H1 (cell line): ENCODE measurements at regions not wholly inside any gene's neighbourhood (a gene's known extent, or its start where the extent isn't known, plus 50 kb on each side); places are given as distances from the start of the nearest gene placed in this dataset.
A peak's percentile ranks its signal among the peaks of the same experiment; 100 is the strongest.

Source experiments
- CTCF ChIA-PET: fragments of 300-600 bp; sonication (Branson Sonifier 250); formaldehyde crosslinking; loops from one replicate; lab custom pipeline; 2021; ENCODE audit not compliant: partially characterized antibody; lab: Charles Lee
- POLR2A ChIA-PET: fragments of 300-600 bp; sonication (Branson Sonifier 250); formaldehyde crosslinking; loops from one replicate; lab custom pipeline; 2021; ENCODE audit warnings: inconsistent platforms; ENCODE audit not compliant: partially characterized antibody; lab: Charles Lee
- DNase-seq, 2 experiments: peaks; one replicate each; pipeline versions ENCODE4 v3.0.0 to v3.0.0-alpha.2; 2010 to 2022; ENCODE audit warnings: low spot score in 2 of 2, low read depth in 1 of 2, mixed read lengths in 1 of 2
- FAIRE-seq: peaks from 2 replicates; lab custom pipeline; 2011; peaks lifted over from hg19 to GRCh38; lab: Jason Lieb, UNC
- H2AFZ ChIP-seq: 2 replicates; pipeline ENCODE4 v1.8.1; 2012; ENCODE audit warnings: low read length, inconsistent platforms
- H2AK5ac ChIP-seq: 2 replicates; pipeline ENCODE4 v1.6.1; 2013; ENCODE audit warnings: low read depth, low read length
- H2BK120ac ChIP-seq: replicated peaks from 2 replicates; pipeline ENCODE3; 2013; ENCODE audit warnings: low read depth, low read length, inconsistent platforms
- H2BK12ac ChIP-seq: 2 replicates; pipeline ENCODE4 v1.6.1; 2013; ENCODE audit warnings: low read depth, low read length
- H2BK15ac ChIP-seq: 2 replicates; pipeline ENCODE4 v1.6.1; 2013; ENCODE audit warnings: low read length
- H2BK20ac ChIP-seq: 2 replicates; pipeline ENCODE4 v1.6.1; 2013; ENCODE audit warnings: low read length
- H2BK5ac ChIP-seq: 2 replicates; pipeline ENCODE4 v1.6.1; 2013; ENCODE audit warnings: low read depth, low read length
- H3K14ac ChIP-seq: 2 replicates; pipeline ENCODE4 v1.6.1; 2013; ENCODE audit warnings: inconsistent platforms; ENCODE audit not compliant: insufficient read length
- H3K18ac ChIP-seq: 2 replicates; pipeline ENCODE4 v1.6.1; 2013; ENCODE audit warnings: low read length; ENCODE audit errors: extremely low read depth
- H3K23ac ChIP-seq: 2 replicates; pipeline ENCODE4 v1.6.1; 2013; ENCODE audit warnings: inconsistent platforms; ENCODE audit not compliant: insufficient read length
- H3K23me2 ChIP-seq: 2 replicates; pipeline ENCODE4 v1.6.1; 2013; ENCODE audit warnings: low read depth, low read length
- H3K27ac ChIP-seq: 2 replicates; pipeline ENCODE4 v1.6.1; 2011; ENCODE audit warnings: low read depth, low read length, inconsistent platforms
- H3K27me3 ChIP-seq, 4 experiments: replicated peaks in 1 of 4; 1 replicate in 1 of 4; 2 replicates in 3 of 4; pipeline versions ENCODE4 v1.6.1 to v1.8.1; 2011 to 2013; ENCODE audit warnings: low read length in 3 of 4, mild to moderate bottlenecking in 3 of 4, inconsistent platforms in 2 of 4, mixed read lengths in 2 of 4, moderate library complexity in 1 of 4; ENCODE audit not compliant: control insufficient read depth in 3 of 4, insufficient read depth in 3 of 4; ENCODE audit errors: extremely low read depth in 1 of 4
- H3K36me3 ChIP-seq, 4 experiments: 2 replicates each; pipeline versions ENCODE4 v1.6.1 to v1.8.1; 2011 to 2013; ENCODE audit warnings: mild to moderate bottlenecking in 4 of 4, low read length in 3 of 4, moderate library complexity in 2 of 4, control low read depth in 1 of 4, inconsistent platforms in 1 of 4; ENCODE audit not compliant: insufficient read depth in 4 of 4, control insufficient read depth in 2 of 4
- H3K4ac ChIP-seq: replicated peaks from 2 replicates; pipeline ENCODE3; 2013; ENCODE audit warnings: low read length, low read depth, mixed read lengths, inconsistent platforms; ENCODE audit not compliant: insufficient read length
- H3K4me1 ChIP-seq, 4 experiments: replicated peaks in 1 of 4; 1 replicate in 1 of 4; 2 replicates in 3 of 4; pipeline versions ENCODE4 v1.6.1 to v1.8.1; 2011 to 2013; ENCODE audit warnings: low read length in 3 of 4, inconsistent platforms in 2 of 4, mixed read lengths in 1 of 4; ENCODE audit not compliant: insufficient read depth in 4 of 4, control insufficient read depth in 3 of 4
- H3K4me2 ChIP-seq, 2 experiments: 2 replicates each; pipeline versions ENCODE4 v1.6.1 to v1.8.1; 2011 to 2013; ENCODE audit warnings: low read depth in 2 of 2, low read length in 2 of 2, control low read depth in 1 of 2, inconsistent platforms in 1 of 2, mild to moderate bottlenecking in 1 of 2; ENCODE audit not compliant: insufficient read depth in 1 of 2
- H3K4me3 ChIP-seq, 4 experiments: fragments of 200-600, 300-600 bp in 1 of 4; sonication (generic), shearing (Covaris generic), sonication (Bioruptor Twin) in 1 of 4; 2 replicates each; pipeline versions ENCODE4 v1.5.1 to v1.8.1; 2011 to 2016; ENCODE audit warnings: low read length in 4 of 4, low read depth in 3 of 4, control low read depth in 2 of 4, inconsistent platforms in 2 of 4, mild to moderate bottlenecking in 2 of 4, mixed read lengths in 1 of 4, moderate library complexity in 1 of 4; ENCODE audit not compliant: insufficient read depth in 2 of 4; ENCODE audit errors: extremely low read depth in 1 of 4
- H3K56ac ChIP-seq: replicated peaks from 2 replicates; pipeline ENCODE3; 2013; ENCODE audit warnings: low read depth, mild to moderate bottlenecking, mixed read lengths, low read length, inconsistent platforms; ENCODE audit not compliant: insufficient read length
- H3K79me1 ChIP-seq: 2 replicates; pipeline ENCODE4 v1.6.1; 2013; ENCODE audit warnings: low read depth, low read length, control low read depth
- H3K79me2 ChIP-seq, 2 experiments: 2 replicates each; pipeline versions ENCODE4 v1.6.1 to v1.8.1; 2012 to 2013; ENCODE audit warnings: low read length in 2 of 2, mild to moderate bottlenecking in 2 of 2, inconsistent platforms in 1 of 2; ENCODE audit not compliant: insufficient read depth in 2 of 2, control insufficient read depth in 1 of 2
- H3K9ac ChIP-seq, 4 experiments: replicated peaks in 1 of 4; 1 replicate in 1 of 4; 2 replicates in 3 of 4; pipeline versions ENCODE4 v1.6.1 to v1.8.1; 2011 to 2013; ENCODE audit warnings: low read depth in 3 of 4, low read length in 3 of 4, control low read depth in 2 of 4, mild to moderate bottlenecking in 2 of 4, moderate library complexity in 2 of 4, inconsistent platforms in 1 of 4; ENCODE audit errors: extremely low read depth in 1 of 4
- H3K9me3 ChIP-seq, 2 experiments: 2 replicates each; pipeline versions ENCODE4 v1.6.1 to v1.8.1; 2012 to 2013; ENCODE audit warnings: mild to moderate bottlenecking in 2 of 2, moderate library complexity in 2 of 2, control low read depth in 1 of 2, inconsistent platforms in 1 of 2, low read depth in 1 of 2, low read length in 1 of 2, mixed read lengths in 1 of 2; ENCODE audit not compliant: insufficient read depth in 2 of 2
- H4K20me1 ChIP-seq, 2 experiments: replicated peaks in 1 of 2; 2 replicates each; pipeline versions ENCODE3 to v1.8.1; 2011 to 2013; ENCODE audit warnings: inconsistent platforms in 2 of 2, low read length in 2 of 2, mild to moderate bottlenecking in 1 of 2; ENCODE audit not compliant: insufficient read depth in 2 of 2, control insufficient read depth in 1 of 2
- H4K5ac ChIP-seq: 2 replicates; pipeline ENCODE4 v1.6.1; 2013; ENCODE audit warnings: low read length, low read depth, mixed read lengths, inconsistent platforms; ENCODE audit not compliant: insufficient read length
- H4K8ac ChIP-seq: 2 replicates; pipeline ENCODE4 v1.8.0; 2013; ENCODE audit warnings: mild to moderate bottlenecking, moderate library complexity, low read length, inconsistent platforms; ENCODE audit not compliant: insufficient read depth; ENCODE audit errors: extremely low read depth
- H4K91ac ChIP-seq: replicated peaks from 2 replicates; pipeline ENCODE3; 2013; ENCODE audit warnings: low read length, mixed read lengths, inconsistent platforms; ENCODE audit not compliant: insufficient read length
- CEBPB ChIP-seq: IDR thresholded peaks from 2 replicates; pipeline ENCODE4 v1.6.1; 2012; ENCODE audit warnings: low read depth, low read length
- HDAC2 ChIP-seq, 2 experiments: fragments of 300-600 bp in 1 of 2; sonication (generic) in 1 of 2; IDR thresholded peaks; 2 replicates each; pipeline ENCODE4 v1.6.1; 2011 to 2012; ENCODE audit warnings: low read depth in 2 of 2, low read length in 2 of 2, mild to moderate bottlenecking in 2 of 2, moderate library complexity in 2 of 2, borderline replicate concordance in 1 of 2, inconsistent platforms in 1 of 2
- RAD21 ChIP-seq, 2 experiments: IDR thresholded peaks in 1 of 2; conservative IDR thresholded peaks in 1 of 2; 2 replicates each; pipeline ENCODE4 v1.6.1; 2011; ENCODE audit warnings: low read depth in 2 of 2, low read length in 2 of 2, improper control_type of control experiment in 1 of 2, inconsistent platforms in 1 of 2, mild to moderate bottlenecking in 1 of 2, moderate library complexity in 1 of 2
- SAP30 ChIP-seq: fragments of 300-600 bp; sonication (generic); IDR thresholded peaks from 2 replicates; pipeline ENCODE4 v1.7.1; 2012; ENCODE audit warnings: low read length, moderate library complexity, mild to moderate bottlenecking, inconsistent platforms; ENCODE audit not compliant: insufficient read depth, insufficient replicate concordance
- SIN3A ChIP-seq, 2 experiments: IDR thresholded peaks in 1 of 2; conservative IDR thresholded peaks in 1 of 2; 2 replicates each; pipeline ENCODE4 v1.6.1; 2011 to 2012; ENCODE audit warnings: low read length in 2 of 2, improper control_type of control experiment in 1 of 2, low read depth in 1 of 2, mild to moderate bottlenecking in 1 of 2
- ZNF274 ChIP-seq: IDR thresholded peaks from 2 replicates; pipeline ENCODE4 v1.7.0; 2012; ENCODE audit warnings: low read length, borderline replicate concordance; ENCODE audit errors: extremely low read depth
- WGBS, 2 experiments: shearing (Covaris generic) in 1 of 2; methylation state at CpG; one replicate each; pipeline versions ENCODE4 v1.1.6 to v1.1.7; 2013 to 2015; ENCODE audit warnings: low lambda C conversion rate in 2 of 2, mixed read lengths in 2 of 2, inconsistent platforms in 1 of 2, low coverage in 1 of 2, missing lambda C conversion rate in 1 of 2; ENCODE audit not compliant: insufficient replicate concordance in 2 of 2, insufficient coverage in 1 of 2, insufficient read length in 1 of 2; ENCODE audit errors: extremely low coverage in 1 of 2, missing lambda C conversion rate in 1 of 2; 5-methylcytosine and 5-hydroxymethylcytosine counted together
- TF ChIP-seq, protein P1 (sequence below), 3 experiments: IDR thresholded peaks; 1 replicate in 2 of 3; 2 replicates in 1 of 3; pipeline versions ENCODE4 v1.5.1 to v1.6.1; 2011; ENCODE audit warnings: low read length in 3 of 3, mild to moderate bottlenecking in 3 of 3, inconsistent platforms in 2 of 3, low read depth in 1 of 3, moderate library complexity in 1 of 3; ENCODE audit not compliant: insufficient read depth in 1 of 3; ENCODE audit errors: control extremely low read depth in 1 of 3
- TF ChIP-seq, protein P2 (sequence below): IDR thresholded peaks from 2 replicates; pipeline ENCODE4 v1.6.1; 2012; ENCODE audit warnings: inconsistent platforms

DNA sequence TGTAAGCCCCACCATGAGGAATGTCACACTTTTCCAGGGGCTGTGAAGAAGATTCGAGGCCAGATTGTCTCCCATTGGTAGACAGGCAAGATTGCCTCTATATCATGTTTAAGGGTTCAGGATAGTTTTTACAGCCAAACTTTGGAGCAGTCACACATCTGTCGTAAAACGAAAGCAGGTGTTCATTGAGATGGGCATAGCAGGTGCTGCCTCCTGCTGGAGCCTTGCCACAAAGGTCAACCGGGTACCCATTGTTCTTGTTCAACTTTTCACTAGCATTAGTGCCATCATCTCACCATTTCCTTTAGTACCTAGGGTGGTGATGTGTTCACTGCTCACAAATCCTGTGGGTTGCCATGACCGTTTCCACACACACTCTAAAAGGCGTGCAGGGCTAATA, 198.3 kb downstream of the HTR1B start:
- Histone ChIP-seq H3K56ac (no peak overlapping the region), H2AFZ (no peak overlapping the region), H4K91ac (no peak overlapping the region), H3K27me3 (no peaks in the 10 kb centered on the region), H2BK15ac (no peak overlapping the region), H3K23me2 (no peaks in the 10 kb centered on the region; the same call in 1 of the 2 replicates), H3K9me3 (no peaks in the 10 kb centered on the region), H3K23ac (no peak overlapping the region), H3K4me3 (no peak overlapping the region), H2BK12ac (no peak overlapping the region), H3K4me1 (no peaks in the 10 kb centered on the region), H4K5ac (no peak overlapping the region), H4K8ac (no peak overlapping the region), H2BK120ac (no peak overlapping the region), H3K36me3 (no peaks in the 10 kb centered on the region), H4K20me1 (no peaks in the 10 kb centered on the region), H3K9ac (no peak overlapping the region), H2BK20ac (no peak overlapping the region), H3K79me2 (no peaks in the 10 kb centered on the region), H3K4me2 (no peak overlapping the region), H2BK5ac (no peak overlapping the region), H3K79me1 (no peaks in the 10 kb centered on the region), H3K14ac (no peak overlapping the region), H3K4ac (no peak overlapping the region), H3K27ac (no peak overlapping the region), H3K18ac (no peak overlapping the region), H2AK5ac (no peak overlapping the region)
- FAIRE-seq (peak; percentile 68), DNase-seq (peak in 1 of 2 experiments; percentile 51)
- ChIA-PET POLR2A (no interaction called here), CTCF (no interaction called here)
- TF ChIP-seq, protein P1, sequence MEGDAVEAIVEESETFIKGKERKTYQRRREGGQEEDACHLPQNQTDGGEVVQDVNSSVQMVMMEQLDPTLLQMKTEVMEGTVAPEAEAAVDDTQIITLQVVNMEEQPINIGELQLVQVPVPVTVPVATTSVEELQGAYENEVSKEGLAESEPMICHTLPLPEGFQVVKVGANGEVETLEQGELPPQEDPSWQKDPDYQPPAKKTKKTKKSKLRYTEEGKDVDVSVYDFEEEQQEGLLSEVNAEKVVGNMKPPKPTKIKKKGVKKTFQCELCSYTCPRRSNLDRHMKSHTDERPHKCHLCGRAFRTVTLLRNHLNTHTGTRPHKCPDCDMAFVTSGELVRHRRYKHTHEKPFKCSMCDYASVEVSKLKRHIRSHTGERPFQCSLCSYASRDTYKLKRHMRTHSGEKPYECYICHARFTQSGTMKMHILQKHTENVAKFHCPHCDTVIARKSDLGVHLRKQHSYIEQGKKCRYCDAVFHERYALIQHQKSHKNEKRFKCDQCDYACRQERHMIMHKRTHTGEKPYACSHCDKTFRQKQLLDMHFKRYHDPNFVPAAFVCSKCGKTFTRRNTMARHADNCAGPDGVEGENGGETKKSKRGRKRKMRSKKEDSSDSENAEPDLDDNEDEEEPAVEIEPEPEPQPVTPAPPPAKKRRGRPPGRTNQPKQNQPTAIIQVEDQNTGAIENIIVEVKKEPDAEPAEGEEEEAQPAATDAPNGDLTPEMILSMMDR (IDR thresholded peaks at IDR 0.05; ENCODE audit: control extremely low read depth in 1 of 3, insufficient read depth in 1 of 3, low read depth in 1 of 3, low read length in 3 of 3): peak; percentile 51 to 81 (median 79)
- no peak for TF ChIP-seq SIN3A (conservative IDR thresholded peaks at IDR 0.05 in 1 of 2, IDR thresholded peaks at IDR 0.05 in 1 of 2; ENCODE audit: low read depth in 1 of 2, low read length in 2 of 2)
- TF ChIP-seq RAD21 (IDR thresholded peaks at IDR 0.05 in 1 of 2, conservative IDR thresholded peaks at IDR 0.05 in 1 of 2; ENCODE audit: low read depth in 2 of 2, low read length in 2 of 2): peak; percentile 54 to 64
- TF ChIP-seq, protein P2, sequence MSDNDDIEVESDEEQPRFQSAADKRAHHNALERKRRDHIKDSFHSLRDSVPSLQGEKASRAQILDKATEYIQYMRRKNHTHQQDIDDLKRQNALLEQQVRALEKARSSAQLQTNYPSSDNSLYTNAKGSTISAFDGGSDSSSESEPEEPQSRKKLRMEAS: peak; percentile 33; the same call in 1 of the 2 replicates
- TF ChIP-seq ZNF274: no peak
- no peak for TF ChIP-seq CEBPB
- TF ChIP-seq HDAC2 (IDR thresholded peaks at IDR 0.05; ENCODE audit: borderline replicate concordance in 1 of 2, low read depth in 2 of 2, low read length in 2 of 2): no peak
- no peak for TF ChIP-seq SAP30
- WGBS, 2 experiments: 85% methylated on average over 6 of the region's 6 CpGs; no CpG with 5 or more reads in 1 of the 2 experiments
